ENCODE measurements at regions not wholly inside any gene's neighbourhood (a gene's known extent, or its start where the extent isn't known, plus 50 kb on each side); places are given as distances from the start of the nearest gene placed in this dataset.
"Not testable (repeated sequence)": the region's sequence is repeated elsewhere in the genome, so short reads cannot be mapped to it uniquely, and the experiment has no call there.

DNA sequence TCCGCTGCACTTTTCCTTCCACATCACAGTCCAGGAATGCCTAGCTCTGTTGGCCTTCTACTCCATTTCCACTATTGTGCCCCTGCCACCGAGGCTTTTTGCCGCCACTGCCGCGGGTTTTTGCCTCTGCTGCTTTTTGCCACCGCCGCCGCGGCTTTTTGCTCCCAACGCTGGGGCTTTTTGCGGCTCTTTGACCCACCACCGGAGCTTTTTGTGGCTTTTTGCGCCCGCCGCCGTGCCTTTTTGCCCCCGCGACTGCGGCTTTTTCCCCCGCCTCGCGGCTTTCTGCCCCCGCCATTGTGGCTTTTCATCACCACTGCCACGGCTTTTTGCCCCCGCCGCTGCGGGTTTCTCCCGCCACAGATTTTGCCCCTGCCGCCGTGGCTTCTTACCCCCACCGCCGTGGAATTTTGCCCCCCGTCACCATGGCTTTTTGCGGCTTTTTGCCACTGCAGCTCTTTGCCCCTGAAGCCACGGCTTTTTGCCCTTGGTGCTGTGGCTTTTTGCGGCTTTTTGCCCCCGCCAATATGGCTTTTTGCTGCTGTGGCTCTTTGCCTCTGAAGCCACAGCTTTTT, 2798.7 kb upstream of the TEKT4 start:
- H3K4me3 Mint-ChIP-seq, result no peak overlapping the region
- no peaks in the 10 kb centered on the region for H3K27me3 Mint-ChIP-seq
- no peak overlapping the region for H3K27ac Mint-ChIP-seq
- H3K36me3 Mint-ChIP-seq (ENCODE audit: low read depth), result peaks cover 2% of the 10 kb centered on the region
- intact Hi-C loops (cut with DNase I, micrococcal nuclease), result no loop called here
- DNase-seq (no peak), ATAC-seq (no peak)
- peaks cover 5% of the 10 kb centered on the region for H3K9me3 Mint-ChIP-seq (ENCODE audit: low read depth)
- no peaks in the 10 kb centered on the region for H3K4me1 Mint-ChIP-seq
- ChIA-PET POLR2A (no interaction called here), CTCF (interaction anchor here (0.6 kb wide), 1 partner anchor 294 kb away, joined by 3 read pairs; no protein-coding TSS in a partner anchor)

DNA sequence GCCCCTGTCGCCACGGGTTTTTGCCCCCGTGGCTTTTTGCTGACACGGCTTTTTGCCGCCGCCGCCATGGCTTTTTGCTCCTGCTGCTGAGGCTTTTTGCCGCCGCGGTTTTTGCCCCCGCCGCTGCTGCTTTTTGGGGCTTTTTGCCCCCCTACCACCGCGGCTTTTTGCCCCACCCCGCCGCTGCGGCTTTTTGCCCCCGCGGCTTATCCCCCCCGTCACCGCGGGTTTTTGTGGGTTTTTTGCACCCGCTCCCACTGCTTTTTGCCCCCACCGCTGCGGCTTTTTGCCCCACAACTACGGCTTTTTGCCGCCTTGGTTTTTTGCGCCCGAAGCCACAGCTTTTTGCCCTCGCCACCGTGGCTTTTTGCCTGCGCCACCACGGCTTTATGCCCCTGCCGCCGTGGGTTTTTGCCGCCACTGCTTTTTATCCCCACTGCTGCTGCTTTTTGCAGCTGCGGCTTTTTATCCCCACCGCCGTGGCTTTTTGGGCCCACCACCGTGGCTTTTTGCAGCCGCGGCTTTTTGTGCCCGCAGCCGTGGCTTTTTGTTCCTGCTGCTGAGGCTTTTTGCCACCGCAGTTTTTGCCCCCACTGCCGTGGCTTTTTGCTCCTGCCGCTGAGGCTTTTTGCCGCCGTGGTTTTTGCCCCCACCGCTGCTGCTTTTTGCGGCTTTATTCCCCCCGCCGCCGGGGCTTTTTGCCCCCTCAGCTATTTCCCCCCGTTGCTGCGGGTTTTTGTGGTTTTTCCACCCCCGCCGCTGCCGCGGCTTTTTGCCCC, 2798.0 kb upstream of the TEKT4 start:
- peaks cover 5% of the 10 kb centered on the region for H3K9me3 Mint-ChIP-seq (ENCODE audit: low read depth)
- peaks cover 2% of the 10 kb centered on the region for H3K36me3 Mint-ChIP-seq (ENCODE audit: low read depth)
- ATAC-seq, result no peak
- intact Hi-C loops (cut with DNase I, micrococcal nuclease), result no loop called here
- no peaks in the 10 kb centered on the region for H3K4me1 Mint-ChIP-seq
- CTCF ChIA-PET, result no interaction called here
- DNase-seq, result no peak
- POLR2A ChIA-PET, result no interaction called here
- H3K4me3 Mint-ChIP-seq, result no peak overlapping the region
- H3K27ac Mint-ChIP-seq, result no peak overlapping the region
- no peaks in the 10 kb centered on the region for H3K27me3 Mint-ChIP-seq

DNA sequence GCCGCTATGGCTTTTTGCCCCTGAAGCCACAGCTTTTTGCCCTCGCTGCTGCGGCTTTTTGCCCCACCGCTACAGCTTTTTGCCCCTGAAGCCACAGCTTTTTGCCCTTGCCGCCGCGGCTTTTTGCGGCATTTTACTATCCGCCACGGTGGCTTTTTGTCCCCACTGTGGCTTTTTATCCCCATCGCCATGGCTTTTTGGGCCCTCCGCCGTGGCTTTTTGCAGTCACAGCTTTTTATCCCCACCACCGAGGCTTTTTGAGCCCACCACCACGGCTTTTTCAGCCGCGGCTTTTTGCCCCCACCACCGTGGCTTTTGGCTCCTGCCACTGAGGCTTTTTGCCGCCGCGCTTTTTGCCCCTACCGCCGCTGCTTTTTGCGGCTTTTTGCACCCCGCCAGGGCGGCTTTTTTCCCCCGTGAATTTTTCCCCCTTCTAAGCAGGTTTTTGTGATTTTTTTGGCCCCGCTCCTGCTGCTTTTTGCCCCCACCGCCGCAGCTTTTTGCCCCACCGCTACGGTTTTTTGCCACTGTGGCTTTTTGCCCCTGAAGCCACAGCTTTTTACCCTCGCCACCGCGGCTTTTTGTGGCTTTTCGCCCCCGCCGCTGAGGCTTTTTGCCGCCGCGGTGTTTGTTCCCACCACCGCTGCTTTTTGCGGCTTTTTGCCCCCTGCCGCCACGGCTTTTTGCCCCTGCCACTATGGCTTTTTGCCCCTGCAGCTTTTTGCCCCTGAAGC, 2797.2 kb upstream of the TEKT4 start:
- CTCF ChIA-PET, result no interaction called here
- POLR2A ChIA-PET, result no interaction called here
- Mint-ChIP-seq H3K36me3 (ENCODE audit: low read depth) (peaks cover 2% of the 10 kb centered on the region), H3K27me3 (no peaks in the 10 kb centered on the region), H3K27ac (no peak overlapping the region), H3K4me1 (no peaks in the 10 kb centered on the region), H3K4me3 (no peak overlapping the region), H3K9me3 (ENCODE audit: low read depth) (peaks cover 4% of the 10 kb centered on the region)
- DNase-seq, result no peak
- no peak for ATAC-seq
- intact Hi-C loops (cut with DNase I, micrococcal nuclease), result no loop called here

DNA sequence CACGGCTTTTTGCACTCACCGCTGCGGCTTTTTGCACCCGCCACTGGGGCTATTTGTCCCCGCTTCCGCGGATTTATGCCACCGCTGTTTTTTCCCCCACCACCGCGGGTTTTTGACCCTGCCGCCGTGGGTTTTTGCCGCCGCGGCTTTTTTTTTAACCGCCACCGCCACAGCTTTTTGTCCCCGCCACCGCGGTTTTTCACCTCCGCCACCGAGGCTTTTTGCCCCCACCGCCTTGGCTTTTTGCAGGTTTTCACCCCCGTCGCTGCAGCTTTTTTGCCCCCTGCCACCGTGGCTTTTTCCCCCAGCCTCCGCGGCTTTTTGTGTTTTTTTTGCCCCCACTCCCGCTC, 2796.7 kb upstream of the TEKT4 start:
- H3K9me3 Mint-ChIP-seq (ENCODE audit: low read depth), result peaks cover 7% of the 10 kb centered on the region
- ChIA-PET CTCF (no interaction called here), POLR2A (no interaction called here)
- no peaks in the 10 kb centered on the region for H3K27me3 Mint-ChIP-seq
- no peaks in the 10 kb centered on the region for H3K4me1 Mint-ChIP-seq
- H3K27ac Mint-ChIP-seq, result no peak overlapping the region
- H3K36me3 Mint-ChIP-seq (ENCODE audit: low read depth), result peaks cover 2% of the 10 kb centered on the region
- DNase-seq, result no peak
- no peak for ATAC-seq
- intact Hi-C loops (cut with DNase I, micrococcal nuclease), result no loop called here
- H3K4me3 Mint-ChIP-seq, result no peak overlapping the region

DNA sequence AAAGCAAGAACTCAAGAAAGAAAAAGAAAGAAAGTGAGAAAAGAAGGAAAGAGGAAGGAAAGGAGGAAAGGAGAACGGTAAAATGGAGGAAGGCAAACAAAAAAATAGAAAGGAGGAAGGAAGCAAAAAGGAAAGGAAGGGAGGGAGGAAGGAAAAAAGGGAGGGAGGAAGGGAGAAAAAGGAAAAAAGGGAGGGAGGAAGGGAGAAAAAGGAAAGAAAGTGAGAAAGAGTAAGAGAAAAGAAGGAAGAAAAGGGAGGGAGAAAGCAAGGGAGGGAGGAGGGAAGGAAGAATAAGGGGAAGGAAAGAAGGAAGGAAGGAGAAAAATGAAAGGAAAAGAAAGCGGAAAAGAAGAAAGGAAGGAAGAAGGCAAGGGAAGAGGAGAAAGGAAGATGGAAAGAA, 2795.9 kb upstream of the TEKT4 start:
- H3K27me3 Mint-ChIP-seq; H3K36me3 Mint-ChIP-seq (ENCODE audit: low read depth); H3K4me1 Mint-ChIP-seq; ATAC-seq; CTCF ChIA-PET; DNase-seq; intact Hi-C loops (cut with DNase I, micrococcal nuclease); H3K4me3 Mint-ChIP-seq; POLR2A ChIA-PET; H3K27ac Mint-ChIP-seq: not testable (repeated sequence)
- H3K9me3 Mint-ChIP-seq (ENCODE audit: low read depth), result peaks cover 11% of the 10 kb centered on the region

Data from activated CD4-positive, alpha-beta T cell treated with anti-CD3 and anti-CD28 coated beads for 36 hours (primary cell).